Right kidney (tissue), 1 donor: ENCODE measurements at regions not wholly inside any gene's neighbourhood (a gene's known extent, or its start where the extent isn't known, plus 50 kb on each side); places are given as distances from the start of the nearest gene placed in this dataset.

Experiments
- DNase-seq: peaks from one replicate; pipeline ENCODE4 v3.0.0-alpha.2; 2016

DNA sequence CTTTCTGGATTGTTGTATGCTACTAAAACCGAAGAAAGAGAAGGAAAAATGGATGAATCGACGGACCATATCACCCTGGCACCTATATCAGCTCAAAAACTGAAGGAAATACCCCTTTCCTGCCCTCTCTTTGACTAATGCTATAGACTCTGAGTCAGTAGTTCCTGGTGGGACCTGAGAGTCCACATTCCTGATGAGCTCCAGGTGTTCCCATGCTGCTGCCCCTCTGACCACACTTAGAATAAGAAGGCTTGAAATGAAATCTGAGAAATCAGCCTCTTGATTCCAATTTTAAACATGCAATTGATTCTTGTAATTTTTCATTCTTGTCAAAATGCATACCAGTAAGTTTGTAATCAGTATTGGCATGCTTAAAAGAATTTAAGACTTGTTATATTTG is 75.2 kb downstream of the PRL start:
- no peak for DNase-seq

DNA sequence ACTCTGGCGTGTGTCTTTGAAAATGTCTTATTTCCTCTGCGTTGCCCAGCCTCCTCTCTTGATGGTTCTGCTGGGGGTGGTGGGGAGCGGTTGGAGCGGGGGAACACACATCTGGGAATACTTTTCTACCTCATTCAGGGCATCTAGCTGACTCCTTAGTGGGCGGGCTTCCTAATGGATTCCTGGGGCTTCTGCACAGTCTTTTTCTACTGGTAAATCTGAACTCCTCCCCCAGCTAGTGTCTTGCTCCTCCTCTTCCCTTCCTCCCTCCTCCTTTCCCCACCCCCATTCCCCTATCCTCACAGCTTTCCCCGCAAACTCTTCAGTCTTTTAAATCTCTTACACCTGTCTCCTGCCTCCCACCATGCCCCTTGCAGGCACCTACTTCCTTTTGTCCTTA is 74.4 kb downstream of the PRL start:
- no peak for DNase-seq

DNA sequence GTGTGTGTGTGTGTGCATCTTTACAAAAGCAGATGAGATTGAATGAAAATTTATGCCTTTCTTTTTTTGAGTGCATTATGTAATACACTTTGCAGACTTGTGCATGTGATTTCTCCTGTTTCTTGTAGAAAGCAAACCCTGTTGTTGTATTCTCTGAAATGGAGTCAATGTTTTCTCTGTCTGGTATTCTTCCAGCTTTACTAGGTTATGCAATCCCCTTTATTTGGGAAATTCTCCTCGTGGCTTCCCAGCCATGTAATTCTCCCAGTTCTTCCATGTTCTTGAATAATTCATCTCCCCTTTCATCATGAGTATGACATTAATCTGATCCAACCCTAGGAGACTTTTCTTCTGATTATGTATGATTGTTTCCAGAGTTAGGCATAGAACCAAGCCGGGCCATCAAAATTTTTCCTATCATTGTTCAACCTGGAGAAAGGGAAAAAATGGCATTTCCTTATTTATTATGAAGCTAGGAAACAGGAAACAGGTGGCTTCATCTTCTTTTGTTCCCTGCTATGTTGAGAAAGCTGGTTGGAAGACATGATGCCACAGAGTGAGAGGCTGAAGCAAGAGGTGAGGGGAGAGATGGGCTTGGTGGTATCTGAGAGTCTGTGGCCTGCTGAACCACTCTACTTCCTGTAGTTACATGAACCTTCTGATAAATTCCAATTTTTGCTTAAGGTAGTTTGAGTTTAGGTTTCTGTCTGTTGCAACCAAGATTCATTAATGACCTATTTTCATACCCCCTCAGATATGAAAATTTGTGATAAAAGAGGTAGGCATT is 68.8 kb downstream of the PRL start:
- no peak for DNase-seq

DNA sequence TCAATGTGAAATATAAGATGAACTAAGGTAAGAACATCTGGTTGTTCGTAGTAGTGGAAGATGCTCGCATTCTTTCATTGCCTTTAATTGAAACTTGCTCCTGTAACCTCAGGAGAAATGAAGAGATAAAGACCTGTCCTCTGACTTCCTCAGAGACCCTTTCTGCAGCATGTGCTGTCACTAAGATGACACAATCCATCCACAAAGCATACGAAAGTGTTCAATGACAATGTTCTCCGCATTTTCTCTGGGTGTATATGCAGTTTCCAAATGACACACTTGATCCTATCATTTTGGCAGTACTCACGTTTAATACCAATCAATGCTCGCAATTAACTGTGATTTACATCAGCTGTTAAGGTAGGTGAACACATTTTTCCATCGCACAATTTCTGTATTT is 65.8 kb downstream of the PRL start:
- DNase-seq: no peak

DNA sequence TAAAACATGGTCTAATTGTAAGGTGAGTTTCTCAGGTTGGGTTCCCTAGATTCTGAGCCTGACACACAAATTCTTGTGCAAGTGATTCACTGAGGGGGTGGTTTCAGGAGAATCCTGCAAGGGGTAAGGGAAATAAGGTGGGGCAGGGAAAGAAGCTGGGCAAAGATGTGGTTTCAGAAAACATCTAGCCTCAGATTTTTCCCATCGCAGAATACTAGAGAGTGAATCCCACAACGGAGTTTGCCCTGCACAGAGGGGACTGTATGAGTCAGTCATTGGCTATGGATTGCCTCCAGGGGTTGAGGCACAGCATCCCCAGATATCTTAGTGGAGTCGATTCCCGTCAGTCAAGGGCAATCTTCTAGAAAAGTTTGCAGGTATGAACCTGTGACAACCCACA is 65.2 kb downstream of the PRL start:
- DNase-seq: no peak

DNA sequence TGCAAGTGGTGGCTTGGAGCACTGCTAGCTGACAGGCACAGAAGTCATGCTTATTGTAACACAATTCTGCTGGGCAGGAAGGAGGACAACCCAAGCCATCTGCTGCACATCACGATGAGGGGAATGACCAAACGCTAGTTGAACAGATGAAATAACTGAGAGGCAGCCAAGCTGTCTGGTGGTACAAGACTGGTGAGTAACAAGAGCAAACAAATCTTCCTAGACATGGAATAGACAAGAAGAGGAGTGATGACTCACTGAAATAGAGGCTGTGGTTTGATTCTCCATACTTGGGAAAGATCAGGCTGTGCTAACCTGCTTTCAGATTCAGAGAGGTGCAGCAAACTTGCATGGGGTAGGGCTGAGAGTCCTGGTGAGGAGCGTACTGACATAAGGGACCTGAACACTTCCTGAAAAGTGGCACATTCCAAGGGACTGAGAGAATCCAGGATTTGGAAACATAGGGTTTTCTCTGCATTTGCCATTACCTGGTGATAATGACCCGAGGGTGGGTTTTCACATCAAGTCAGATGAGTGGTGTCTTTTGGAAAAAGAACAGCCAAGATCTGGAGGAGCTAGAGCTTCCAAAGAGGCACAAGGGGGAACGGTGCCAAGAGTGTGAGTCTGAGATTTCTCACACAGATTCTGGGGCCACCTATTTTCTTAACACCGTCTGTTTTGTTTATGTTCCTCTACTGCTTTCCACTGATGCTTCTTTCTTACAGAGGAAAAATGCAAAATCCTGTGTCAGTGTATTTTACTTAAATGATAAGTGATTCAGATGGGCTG is 60.0 kb downstream of the PRL start:
- DNase-seq: no peak
